ENCODE measurements at regions not wholly inside any gene's neighbourhood (a gene's known extent, or its start where the extent isn't known, plus 50 kb on each side); places are given as distances from the start of the nearest gene placed in this dataset.

DNA sequence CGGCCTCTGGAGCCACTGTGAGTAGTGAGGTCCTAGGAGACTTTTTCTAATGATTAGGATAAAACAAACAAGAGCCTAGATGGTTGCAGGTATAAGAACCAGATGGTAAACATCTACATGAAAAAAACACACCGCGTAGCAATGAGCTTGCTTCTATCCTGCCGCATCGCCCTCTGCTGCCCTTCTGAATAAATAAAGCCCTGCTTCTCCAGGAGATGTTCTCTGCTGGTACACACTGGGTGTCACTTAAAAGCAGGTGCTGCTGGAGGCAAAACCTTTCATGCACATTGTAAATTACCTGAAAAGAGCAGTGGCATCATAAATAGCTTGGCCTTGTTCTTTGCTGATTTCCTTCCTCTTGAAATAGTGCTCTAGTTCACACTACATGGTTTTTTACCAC lies 164.4 kb upstream of the TOPAZ1 start:
- TF ChIP-seq, protein P1, sequence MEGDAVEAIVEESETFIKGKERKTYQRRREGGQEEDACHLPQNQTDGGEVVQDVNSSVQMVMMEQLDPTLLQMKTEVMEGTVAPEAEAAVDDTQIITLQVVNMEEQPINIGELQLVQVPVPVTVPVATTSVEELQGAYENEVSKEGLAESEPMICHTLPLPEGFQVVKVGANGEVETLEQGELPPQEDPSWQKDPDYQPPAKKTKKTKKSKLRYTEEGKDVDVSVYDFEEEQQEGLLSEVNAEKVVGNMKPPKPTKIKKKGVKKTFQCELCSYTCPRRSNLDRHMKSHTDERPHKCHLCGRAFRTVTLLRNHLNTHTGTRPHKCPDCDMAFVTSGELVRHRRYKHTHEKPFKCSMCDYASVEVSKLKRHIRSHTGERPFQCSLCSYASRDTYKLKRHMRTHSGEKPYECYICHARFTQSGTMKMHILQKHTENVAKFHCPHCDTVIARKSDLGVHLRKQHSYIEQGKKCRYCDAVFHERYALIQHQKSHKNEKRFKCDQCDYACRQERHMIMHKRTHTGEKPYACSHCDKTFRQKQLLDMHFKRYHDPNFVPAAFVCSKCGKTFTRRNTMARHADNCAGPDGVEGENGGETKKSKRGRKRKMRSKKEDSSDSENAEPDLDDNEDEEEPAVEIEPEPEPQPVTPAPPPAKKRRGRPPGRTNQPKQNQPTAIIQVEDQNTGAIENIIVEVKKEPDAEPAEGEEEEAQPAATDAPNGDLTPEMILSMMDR (conservative IDR thresholded peaks at IDR 0.05; ENCODE audit: low read depth in 2 of 2) = peak; percentile 31 to 65; a peak in 3 of 4 replicates
- TF ChIP-seq EZH2 (IDR thresholded peaks at IDR 0.05; ENCODE audit: low read depth, unreplicated experiment) (no peak), CREB1 (CRISPR knock-in tag; IDR thresholded peaks at IDR 0.05; ENCODE audit: low read depth) (no peak), ZNF114 (CRISPR knock-in tag; IDR thresholded peaks at IDR 0.05) (no peak), POLR2AphosphoS5 (IDR thresholded peaks at IDR 0.05; ENCODE audit: low read depth) (no peak), EZH2phosphoT487 (IDR thresholded peaks at IDR 0.05; ENCODE audit: unreplicated experiment) (no peak), JUNB (IDR thresholded peaks at IDR 0.05; ENCODE audit: unreplicated experiment) (no peak), NANOG (IDR thresholded peaks at IDR 0.05; ENCODE audit: borderline replicate concordance) (no peak)
- TF ChIP-seq, protein P2, sequence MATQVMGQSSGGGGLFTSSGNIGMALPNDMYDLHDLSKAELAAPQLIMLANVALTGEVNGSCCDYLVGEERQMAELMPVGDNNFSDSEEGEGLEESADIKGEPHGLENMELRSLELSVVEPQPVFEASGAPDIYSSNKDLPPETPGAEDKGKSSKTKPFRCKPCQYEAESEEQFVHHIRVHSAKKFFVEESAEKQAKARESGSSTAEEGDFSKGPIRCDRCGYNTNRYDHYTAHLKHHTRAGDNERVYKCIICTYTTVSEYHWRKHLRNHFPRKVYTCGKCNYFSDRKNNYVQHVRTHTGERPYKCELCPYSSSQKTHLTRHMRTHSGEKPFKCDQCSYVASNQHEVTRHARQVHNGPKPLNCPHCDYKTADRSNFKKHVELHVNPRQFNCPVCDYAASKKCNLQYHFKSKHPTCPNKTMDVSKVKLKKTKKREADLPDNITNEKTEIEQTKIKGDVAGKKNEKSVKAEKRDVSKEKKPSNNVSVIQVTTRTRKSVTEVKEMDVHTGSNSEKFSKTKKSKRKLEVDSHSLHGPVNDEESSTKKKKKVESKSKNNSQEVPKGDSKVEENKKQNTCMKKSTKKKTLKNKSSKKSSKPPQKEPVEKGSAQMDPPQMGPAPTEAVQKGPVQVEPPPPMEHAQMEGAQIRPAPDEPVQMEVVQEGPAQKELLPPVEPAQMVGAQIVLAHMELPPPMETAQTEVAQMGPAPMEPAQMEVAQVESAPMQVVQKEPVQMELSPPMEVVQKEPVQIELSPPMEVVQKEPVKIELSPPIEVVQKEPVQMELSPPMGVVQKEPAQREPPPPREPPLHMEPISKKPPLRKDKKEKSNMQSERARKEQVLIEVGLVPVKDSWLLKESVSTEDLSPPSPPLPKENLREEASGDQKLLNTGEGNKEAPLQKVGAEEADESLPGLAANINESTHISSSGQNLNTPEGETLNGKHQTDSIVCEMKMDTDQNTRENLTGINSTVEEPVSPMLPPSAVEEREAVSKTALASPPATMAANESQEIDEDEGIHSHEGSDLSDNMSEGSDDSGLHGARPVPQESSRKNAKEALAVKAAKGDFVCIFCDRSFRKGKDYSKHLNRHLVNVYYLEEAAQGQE (IDR thresholded peaks at IDR 0.05; ENCODE audit: unreplicated experiment) = no peak
- TF ChIP-seq, protein P3, sequence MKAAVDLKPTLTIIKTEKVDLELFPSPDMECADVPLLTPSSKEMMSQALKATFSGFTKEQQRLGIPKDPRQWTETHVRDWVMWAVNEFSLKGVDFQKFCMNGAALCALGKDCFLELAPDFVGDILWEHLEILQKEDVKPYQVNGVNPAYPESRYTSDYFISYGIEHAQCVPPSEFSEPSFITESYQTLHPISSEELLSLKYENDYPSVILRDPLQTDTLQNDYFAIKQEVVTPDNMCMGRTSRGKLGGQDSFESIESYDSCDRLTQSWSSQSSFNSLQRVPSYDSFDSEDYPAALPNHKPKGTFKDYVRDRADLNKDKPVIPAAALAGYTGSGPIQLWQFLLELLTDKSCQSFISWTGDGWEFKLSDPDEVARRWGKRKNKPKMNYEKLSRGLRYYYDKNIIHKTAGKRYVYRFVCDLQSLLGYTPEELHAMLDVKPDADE (IDR thresholded peaks at IDR 0.05) = no peak
